HG02571 (cell line): ENCODE measurements at regions not wholly inside any gene's neighbourhood (a gene's known extent, or its start where the extent isn't known, plus 50 kb on each side); places are given as distances from the start of the nearest gene placed in this dataset.

ENCODE experiments used
- ATAC-seq: cut with Tn5 transposase; IDR thresholded peaks from one replicate; pipeline ENCODE4 v1.9.1; 2021; ENCODE audit warnings: mild to moderate bottlenecking, moderate library complexity; ENCODE audit not compliant: unreplicated experiment

DNA sequence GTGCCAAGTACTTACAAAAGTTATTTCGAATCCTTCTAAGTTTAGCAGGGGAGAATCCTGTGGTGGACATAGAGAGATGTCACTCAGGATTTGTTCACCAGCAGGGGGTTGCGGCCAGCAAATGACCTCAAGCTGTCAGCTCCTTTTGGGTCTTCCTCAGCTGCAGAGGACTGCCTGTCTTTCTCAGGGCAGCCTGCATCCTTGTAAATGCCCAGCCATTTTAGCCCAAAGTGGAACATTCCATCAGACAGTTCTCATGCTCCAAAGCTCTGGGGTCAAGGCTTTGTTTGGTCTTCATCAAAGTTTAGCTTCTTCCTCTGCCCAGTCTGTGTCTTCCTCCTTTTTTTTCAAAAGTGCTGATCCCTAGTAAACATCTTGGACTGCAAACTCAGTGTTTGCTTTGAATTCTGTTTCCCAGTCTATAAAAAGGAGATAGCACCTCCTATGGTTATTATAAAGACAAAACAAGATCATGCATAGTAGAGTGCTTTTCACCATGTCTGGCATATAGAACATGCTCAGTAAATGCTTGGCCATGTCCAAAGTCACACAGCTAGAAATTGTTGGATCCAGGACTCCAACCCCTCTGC lies 156.4 kb upstream of the GATB start:
- no peak for ATAC-seq

DNA sequence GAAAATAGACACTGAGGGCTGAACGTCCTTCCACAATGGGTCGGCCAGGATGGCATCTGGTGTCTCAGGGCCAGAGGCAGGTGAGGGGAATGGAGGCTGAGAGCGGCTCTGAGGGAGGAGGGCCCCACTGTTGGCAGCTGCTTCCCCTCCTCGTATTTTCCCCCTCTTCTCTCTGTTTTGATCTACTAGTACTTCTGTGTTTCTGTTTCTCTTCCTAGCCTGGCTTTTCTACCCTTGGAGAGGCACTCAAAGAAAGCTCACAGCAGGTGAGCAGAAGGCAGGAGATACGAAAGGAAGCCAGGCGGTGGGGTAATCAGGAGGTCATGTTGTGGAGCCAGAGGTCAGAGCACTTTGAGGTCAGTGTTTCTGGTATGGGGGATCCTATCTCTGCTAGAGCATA lies 151.8 kb upstream of the GATB start:
- ATAC-seq = no peak

DNA sequence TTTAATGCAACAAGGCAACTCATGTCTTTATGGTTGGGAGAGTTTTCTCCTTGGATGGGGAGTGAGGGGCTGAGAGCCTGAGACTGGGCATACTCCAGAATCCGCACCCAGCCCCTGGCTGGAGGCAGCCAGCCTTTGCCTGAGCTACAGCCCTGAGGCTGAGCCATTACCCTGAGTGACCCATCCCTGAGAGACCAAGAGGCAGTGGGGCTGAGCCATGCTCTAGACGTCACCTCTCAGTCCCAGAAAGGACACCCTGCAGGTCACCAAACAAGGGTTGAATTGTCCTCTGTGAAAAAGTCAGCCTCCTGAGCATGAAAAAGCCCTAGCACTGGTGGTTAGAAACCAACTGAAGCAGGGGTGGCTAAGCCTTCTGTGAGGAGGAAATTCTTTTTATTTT lies 151.2 kb upstream of the GATB start:
- no peak for ATAC-seq

DNA sequence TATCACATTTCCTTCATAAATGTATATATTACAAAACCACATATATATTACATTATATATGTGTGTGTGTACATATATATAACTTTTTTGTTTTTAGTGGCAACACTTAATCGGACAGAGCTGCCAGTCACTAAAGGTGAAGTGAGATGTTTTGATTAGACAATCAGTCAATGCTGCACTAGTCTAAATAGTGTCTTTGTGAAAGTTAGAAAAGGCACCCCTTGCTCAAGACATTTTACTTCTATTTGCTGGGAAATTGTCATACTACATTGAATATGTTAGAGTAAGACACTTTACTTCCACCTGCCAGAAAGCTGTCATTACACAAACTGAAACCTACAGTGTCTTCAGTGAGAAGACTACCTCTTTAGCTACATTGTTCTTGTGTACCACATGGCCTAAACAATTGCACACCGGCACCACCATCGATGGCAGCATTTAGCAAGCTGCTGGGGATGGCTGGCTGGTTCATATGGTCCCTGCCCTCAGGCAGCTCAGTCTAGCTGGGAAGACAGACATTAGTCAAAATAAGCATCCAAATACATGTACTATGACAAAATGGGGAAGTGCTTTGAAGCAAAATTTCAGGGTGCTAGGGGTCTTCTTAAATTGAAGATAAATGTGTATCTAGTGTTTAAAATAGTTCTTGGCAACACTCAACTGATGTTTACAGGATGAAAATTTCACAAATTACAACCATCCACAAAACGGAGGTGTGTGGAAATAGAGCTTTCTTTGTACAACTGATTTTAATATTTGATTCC lies 148.1 kb upstream of the GATB start:
- ATAC-seq = no peak

DNA sequence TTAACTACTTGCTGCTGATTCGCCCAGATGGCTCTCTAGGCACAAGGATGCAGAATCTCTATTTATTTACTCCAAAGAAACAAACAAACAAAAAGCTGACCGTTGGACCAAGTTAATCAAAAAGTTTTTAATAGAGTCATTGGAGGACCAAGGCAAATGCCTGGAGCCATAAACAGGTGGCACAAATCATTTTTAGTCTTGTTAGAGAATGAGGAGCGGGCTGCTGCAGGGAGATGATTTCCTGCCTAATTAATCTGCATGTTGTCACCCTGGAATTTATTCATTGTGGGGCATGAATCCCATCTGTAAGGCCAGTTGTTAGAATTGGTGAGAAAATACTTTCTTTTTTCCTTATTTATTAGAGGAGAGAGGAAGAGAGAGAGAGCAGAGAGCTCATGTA lies 147.4 kb upstream of the GATB start:
- ATAC-seq = no peak

DNA sequence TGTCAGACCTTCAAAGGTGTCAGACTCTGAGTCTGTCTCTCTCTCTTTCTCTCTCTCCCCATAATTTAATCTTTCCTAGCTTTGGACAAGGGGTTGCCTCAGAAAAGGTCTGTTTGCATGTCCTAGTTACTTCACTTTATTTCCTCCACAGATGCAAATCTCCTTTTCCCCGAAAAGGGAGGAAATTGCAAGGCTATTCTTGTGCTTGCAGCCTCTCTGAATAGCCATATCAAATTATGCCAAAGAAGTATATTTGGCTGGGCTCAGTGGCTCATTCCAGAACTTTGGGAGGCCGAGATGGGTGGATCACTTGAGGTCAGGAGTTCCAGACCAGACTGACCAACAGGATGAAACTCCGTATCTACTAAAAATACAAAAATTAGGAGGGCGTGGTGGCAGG lies 145.6 kb upstream of the GATB start:
- ATAC-seq = no peak

DNA sequence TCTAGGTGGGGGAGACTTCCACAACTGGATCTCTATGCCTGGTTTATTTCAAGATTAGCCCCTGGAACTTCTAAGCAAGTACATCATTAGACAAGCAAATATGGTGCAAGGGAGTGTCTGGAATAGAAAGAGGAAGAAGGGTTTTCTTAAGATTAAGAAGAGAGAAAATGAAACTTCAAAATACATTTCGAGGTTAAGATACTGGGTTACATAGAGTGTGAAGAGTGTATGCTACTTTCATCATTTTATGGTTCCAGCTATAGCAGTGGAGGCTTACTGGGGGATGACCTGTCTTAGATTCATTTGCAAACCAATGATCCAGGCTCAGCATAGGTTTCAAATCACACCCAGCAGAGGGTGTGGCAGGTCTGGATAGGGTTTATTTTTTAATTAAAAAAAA lies 144.4 kb upstream of the GATB start:
- peak; percentile 80 for ATAC-seq

DNA sequence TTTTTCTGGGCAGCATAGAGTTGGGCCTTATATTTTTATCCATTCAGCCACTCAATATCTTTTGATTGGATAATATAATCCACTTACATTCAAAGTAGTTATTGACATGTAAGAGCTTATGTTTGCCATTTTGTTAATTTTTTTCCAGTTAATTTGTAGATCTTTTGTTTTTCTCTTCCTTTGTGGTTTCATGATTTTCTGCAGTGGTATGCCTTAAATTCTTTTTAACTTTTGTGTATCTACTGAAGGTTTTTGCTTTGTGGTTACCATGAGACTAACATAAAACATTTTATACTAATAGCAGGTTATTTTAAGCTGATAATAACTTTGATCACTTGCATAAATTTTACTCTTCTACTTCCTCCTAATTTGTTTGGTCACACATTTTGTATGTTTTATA lies 140.8 kb upstream of the GATB start:
- no peak for ATAC-seq

DNA sequence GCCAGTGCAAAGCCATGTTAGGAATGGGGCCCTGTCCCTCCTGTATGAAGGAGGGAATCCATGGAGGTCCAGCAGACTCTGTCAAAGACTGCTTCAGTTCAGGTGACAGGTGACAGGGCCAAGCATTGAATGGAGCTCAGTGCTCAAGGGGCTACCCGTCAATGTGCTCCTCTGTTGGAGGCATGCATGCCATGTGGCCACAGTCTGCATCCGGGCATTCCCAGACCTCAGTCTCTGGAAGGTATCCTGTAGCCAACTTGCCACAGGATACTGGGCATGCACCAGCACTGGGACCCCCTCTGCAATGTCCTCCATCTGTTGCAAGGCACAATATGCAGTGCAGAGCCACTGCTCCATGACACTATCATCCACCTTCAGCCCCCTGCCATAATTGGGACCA lies 136.1 kb upstream of the GATB start:
- no peak for ATAC-seq

DNA sequence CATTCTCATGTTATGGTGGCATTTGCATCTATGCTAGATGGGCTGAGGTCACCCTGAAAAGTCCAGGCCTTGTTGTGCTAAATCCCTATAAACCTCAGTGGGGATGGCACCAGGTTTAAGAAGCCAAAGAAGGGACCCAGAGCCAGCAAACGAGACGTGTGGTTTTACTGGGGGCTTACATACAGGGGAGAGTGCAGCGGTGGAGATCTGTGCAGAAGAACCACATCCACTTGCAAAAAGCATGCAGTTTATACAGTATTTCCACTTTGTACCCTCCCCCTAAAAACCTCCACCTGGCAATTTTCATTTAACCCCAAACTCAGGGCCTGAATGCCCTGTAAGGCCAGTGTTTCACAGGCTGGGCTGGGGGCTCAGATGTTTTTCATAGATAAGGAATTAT lies 134.9 kb upstream of the GATB start:
- no peak for ATAC-seq

DNA sequence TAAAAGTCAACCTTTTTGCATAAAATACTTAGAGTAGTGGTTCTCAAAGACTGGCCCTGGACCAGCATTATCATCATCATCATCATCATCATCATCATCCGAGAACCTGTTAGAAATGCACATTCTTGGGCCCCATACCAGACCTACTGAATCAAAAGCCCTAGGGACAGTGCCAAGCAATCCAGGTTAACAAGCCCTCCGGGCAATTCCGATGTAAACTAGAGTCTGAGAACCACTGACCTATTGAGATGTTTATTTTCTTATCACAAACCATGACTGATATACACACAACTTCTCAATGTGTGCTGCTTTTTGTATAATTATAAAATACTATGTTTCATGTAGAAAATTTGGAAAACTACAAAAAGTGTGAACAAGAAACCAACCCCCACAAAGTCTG lies 133.4 kb upstream of the GATB start:
- ATAC-seq = no peak

DNA sequence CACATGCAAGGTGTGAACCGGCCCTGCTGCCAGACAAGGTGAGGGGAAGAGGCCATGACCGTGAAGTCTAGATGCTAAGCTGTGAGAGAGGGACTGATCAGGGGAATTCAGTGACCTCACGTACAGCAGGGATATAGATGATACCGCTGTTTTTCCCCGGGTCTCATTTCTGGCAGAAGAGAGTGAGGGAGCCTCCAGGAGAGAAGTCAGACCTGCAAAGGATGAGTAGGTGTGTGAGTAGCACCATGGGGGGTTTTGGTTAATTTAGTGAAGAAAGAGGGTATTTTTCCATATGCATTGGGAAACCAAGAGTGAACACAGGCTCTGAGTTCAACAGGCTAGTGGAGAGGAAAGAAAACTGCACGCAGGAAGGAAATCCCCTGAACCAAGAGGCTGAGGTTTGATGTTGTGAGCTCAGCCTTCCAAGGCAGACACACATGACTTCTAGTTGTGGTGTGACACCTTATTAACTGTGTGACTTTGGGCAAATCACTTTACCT lies 127.6 kb upstream of the GATB start:
- peak; percentile 54 for ATAC-seq

DNA sequence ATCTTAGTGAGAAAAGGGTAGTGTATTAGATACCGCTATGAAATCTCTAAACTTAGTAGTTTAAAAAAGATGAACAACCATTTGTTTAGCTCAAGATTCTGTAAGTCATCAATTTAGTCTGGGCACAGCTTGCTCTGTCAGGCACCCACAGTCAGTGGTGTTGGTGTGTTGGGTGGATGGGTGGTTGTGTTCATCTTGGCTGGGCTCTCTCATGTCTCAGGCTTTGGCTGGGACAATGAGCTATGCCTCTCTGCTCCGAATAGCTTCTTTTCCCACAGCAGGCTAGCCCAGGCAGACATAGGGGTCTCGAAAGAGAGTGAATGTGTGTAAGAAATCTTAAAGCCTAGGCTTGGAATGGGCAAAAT lies 127.0 kb upstream of the GATB start:
- peak; percentile 8 for ATAC-seq

DNA sequence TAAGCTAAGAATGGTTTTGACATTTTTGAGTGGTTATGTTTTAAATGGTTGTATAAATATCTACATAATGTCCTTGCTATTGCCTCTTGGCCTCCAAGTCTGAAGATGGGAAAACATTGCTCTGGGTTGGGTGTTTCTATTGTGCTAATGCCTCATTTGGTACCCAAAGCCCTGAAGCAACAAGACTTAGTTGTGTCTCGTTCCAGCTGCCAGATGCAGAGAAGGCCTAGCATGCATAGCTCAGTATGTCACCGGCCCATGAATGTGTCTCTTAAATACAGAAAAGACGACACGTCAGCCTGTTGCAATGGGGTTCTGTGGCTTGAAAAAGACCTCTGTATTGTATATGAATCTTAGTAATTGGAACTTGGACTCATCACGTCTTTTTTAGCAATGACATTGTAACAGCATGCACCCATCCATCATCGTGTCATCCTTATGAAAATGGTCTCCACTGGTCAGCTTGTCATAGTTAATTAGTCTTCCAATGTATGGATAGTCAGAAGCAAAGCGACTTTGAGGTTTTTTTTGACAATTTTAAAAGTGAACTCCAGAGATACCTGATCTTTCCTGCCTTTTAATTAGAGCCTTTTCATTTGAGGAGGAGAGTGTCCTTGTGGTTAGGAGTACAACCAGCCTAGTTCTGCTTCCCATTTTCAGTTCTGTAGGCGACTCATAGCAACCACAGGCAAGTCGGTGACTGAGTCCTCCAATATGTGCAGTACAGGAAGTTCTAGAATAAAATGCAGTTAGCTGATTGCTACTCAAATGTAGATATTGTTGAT lies 126.4 kb upstream of the GATB start:
- ATAC-seq = peak; percentile 60

DNA sequence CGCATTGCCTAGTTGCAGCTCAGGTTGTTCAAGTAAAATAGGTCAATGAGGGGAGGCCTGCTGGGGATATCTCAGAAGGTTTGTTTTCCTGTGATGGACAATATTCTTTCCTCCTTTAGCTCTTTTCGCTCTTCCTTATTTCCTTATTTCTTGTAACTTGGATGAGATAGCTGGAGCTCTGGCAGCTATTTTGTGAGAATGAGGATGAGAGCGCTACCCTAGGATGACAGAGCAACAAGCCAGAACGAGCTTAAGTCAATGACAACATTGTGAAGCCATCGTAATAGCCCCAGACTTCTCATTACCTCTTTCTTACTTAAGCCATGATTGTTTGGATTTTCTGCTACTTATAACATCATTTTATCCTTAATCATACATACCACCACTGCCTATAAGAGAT lies 124.3 kb upstream of the GATB start:
- ATAC-seq = no peak

DNA sequence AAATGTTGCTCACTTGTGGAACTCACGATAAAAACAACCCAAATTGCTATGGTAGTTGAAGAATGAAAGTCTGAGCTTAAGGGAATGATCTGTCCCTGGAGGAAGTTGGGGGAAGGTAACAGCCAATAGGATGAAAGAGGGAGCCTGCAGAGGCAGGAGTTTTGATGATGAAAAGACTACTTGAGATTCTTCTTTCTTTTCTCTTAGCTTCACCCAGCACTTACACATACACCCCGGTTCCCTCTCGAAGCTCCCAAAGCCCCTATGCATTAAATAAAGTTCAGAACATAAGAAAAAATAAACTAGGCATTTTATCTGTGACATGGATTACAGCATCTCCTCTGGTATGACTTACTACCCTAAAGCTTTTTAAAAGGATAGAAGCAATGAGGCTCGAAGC lies 122.9 kb upstream of the GATB start:
- no peak for ATAC-seq

DNA sequence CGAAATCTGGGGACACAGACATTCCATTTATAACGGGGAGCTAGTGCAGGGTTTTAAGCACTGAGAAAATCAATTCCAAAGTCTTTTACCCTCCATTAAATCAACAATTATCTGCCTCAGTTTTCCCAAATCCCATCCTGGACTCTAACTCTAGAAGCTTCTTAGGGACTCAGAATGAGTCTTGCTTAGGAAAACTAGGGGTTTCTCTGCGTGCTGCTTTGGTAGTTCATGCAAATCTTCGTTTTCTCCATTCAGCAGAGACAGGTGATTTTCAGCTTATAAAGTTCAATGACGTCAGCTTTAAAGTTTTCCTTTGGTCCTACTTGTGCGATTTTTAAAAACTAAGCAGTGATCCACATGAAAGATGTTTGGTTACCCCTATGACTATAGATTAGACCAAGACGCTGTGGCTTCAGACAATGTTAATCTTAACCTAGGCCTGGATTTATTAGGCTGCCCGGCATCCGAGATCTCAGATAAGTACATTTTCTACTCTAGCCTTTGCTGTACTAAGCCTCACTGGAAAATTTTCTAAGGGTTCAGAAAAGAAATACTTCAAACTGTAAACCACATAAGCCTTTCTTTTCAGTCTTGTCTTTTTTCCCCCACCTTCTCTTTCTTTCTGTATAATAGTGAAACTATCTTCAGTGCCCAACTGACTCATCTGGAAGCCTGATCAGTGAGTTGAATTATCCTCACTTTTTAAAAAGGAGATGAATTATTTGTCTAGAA lies 121.4 kb upstream of the GATB start:
- ATAC-seq = peak; percentile 61

DNA sequence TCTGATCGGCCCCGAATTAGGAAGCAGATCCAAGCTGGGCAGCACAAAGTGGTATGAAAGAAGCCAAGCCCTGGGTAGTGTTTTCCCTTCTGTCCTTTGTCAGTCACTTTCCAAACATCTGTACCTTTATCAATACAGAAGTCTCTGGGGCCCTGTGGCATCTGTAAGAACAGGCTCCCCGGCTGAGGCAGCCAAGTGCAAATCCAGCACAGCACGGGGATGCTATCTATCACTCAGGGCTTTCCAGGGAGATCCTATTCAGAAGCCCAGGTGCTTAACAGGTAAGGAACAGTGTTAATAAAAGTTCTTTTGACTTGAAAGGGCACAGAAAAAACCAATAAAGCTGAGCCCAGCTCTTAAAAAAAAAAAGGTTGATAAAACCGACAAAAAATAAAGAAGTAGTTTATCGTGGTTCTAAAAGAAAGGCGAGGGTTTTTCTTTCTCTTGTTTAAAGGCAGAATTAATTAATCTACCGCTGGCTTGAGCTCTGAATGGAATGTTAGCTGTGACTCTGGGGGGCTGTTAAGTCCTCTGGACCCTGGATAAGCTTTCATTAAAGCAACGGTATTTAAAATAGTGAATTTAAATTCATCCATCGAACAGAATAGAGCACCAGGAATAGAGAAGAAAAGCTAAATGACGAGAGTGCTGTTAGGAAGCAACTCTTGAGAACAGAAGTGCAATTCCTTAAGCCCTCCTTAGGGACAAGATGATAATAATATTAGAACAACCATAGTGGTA lies 119.1 kb upstream of the GATB start:
- ATAC-seq = no peak

DNA sequence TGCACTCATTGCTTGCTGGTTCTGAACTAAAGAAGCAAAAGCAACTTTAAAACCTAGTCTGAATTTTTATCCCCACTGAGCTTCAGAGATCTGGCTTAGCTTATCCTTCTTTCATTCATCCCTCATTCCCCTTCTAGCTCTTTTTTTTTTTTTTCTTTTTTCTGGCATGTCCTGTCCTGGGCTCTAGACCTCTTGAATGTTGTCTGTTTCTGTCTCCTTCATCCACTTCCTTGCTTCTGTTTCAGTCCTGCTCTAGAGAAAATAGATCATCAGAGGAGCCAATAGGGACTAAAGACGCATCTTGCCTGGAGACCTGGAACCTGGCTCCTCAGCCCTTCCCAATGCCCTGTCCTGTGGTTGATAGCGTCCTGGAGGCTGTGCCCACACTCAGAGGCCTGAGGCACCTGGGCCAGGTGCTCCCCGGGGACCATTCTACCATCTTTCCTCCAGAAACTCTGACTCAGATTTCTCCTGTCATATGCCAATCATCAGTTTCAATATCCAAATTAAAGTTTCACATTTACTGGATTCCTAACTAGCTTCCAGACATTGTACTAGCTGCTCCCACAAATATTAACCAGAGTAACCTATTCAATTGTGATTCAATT lies 115.7 kb upstream of the GATB start:
- ATAC-seq = no peak

DNA sequence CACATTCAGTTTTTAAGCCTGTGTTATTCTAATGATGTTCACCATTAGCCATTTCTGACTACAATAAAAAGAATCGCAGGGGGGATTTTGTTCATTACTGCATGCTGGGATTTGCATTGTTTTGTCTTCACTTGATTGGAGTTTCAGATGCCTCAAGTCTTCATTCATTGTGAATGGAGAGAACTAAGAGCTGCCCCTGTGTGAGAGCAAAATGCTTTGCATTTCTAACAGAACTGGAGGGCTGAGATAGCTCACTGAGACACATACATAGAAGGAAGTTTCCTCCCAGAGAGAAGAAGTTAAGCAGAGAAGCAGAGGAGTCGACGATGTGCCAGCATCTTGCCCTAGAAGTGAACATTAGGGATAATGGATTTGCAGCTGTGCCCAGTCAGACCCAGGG lies 113.5 kb upstream of the GATB start:
- ATAC-seq = no peak
